Heart left ventricle (tissue), 13 donors: ENCODE measurements at regions not wholly inside any gene's neighbourhood (a gene's known extent, or its start where the extent isn't known, plus 50 kb on each side); places are given as distances from the start of the nearest gene placed in this dataset.

ENCODE experiments used
- CTCF ChIP-seq, 12 donors: fragments of 200-600 bp; sonication (generic) in 4 of 12; IDR thresholded peaks; one replicate each; pipeline versions ENCODE4 v1.5.0 to v1.8.0; 2018 to 2022; ENCODE audit warnings: antibody characterized with exemption in 12 of 12, mild to moderate bottlenecking in 5 of 12
- POLR2A ChIP-seq, 2 donors: fragments of 450-650 bp; IDR thresholded peaks; one replicate each; pipeline ENCODE4 v1.6.1; 2017; ENCODE audit warnings: antibody characterized with exemption in 2 of 2, mild to moderate bottlenecking in 2 of 2, moderate library complexity in 2 of 2
- donor health status: ischemic (EF 13 %, LVEDD 7.1; RV severe dilation, severe dysfunction).
- donor health status: DM: no; HTN: yes; CAD: no.
- donor health status: DM: no; HTN: no; CAD: no.
- donor health status: ischemic (EF 25% LVEDD 6.9; RV normal size, moderate dysfunction).
- donor health status: ischemic (EF 25% LVEDD 5.7; RV mildly dilated, moderate dysfunction).
- donor health status: ischemic (EF 35%, LVEDD 5.7; RV mildly dilated, moderate dysfunction).
- donor health status: nonischemic (EF 11% LVEDD 7.7; RV severe dilation, severe dysfunction).
- donor health status: DM: yes; HTN: yes; CAD: no.
- donor health status: PGD.
- donor health status: ischemic (EF 29% LVEDD 5.4; RV normal size, mild dysfunction).
- donor health status: nonischemic (EF 23%, LVEDD 6.1; RV moderate dilation, normal function).

- no peak for TF ChIP-seq CTCF (IDR thresholded peaks at IDR 0.05)
- TF ChIP-seq POLR2A (IDR thresholded peaks at IDR 0.05), result no peak
Measured at GRCh38 chr19:31103228-31103627, 246.0 kb downstream of the TSHZ3 start.
